Ramos (cell line): ENCODE measurements at regions not wholly inside any gene's neighbourhood (a gene's known extent, or its start where the extent isn't known, plus 50 kb on each side); places are given as distances from the start of the nearest gene placed in this dataset.
"Not testable (repeated sequence)": the region's sequence is repeated elsewhere in the genome, so short reads cannot be mapped to it uniquely, and the experiment has no call there.

Experiments
- in situ Hi-C: fragments of 300-500 bp; cut with MboI; formaldehyde crosslinking; loops from one replicate; pipeline ENCODE4 v1.14.3; 2022; ENCODE audit warnings: low sequenced_read_pairs; ENCODE audit not compliant: unreplicated experiment

- in situ Hi-C loops = no loop called here
Observed at GRCh38 chr13:44726214-44726613, 150.1 kb upstream of the TSC22D1 start.

- in situ Hi-C loops = no loop called here
Observed at GRCh38 chr13:44719857-44720671, 143.9 kb upstream of the TSC22D1 start.

GRCh38 chr13:44718467-44718866 lies 142.3 kb upstream of the TSC22D1 start:
- in situ Hi-C loops = no loop called here

GRCh38 chr13:44715287-44716230 lies 139.4 kb upstream of the TSC22D1 start:
- in situ Hi-C loops = no loop called here

GRCh38 chr13:44713788-44714469 lies 137.8 kb upstream of the TSC22D1 start:
- in situ Hi-C loops = no loop called here

GRCh38 chr13:44711706-44712105 lies 135.6 kb upstream of the TSC22D1 start:
- in situ Hi-C loops = no loop called here

- in situ Hi-C loops = no loop called here
Observed at GRCh38 chr13:44710576-44710975, 134.4 kb upstream of the TSC22D1 start.

GRCh38 chr13:44704811-44705210 lies 128.7 kb upstream of the TSC22D1 start:
- in situ Hi-C loops = not testable (repeated sequence)

- in situ Hi-C loops = no loop called here
Observed at GRCh38 chr13:44703371-44703770, 127.2 kb upstream of the TSC22D1 start.

GRCh38 chr13:44698066-44698465 lies 121.9 kb upstream of the TSC22D1 start:
- in situ Hi-C loops = no loop called here

- in situ Hi-C loops = no loop called here
Observed at GRCh38 chr13:44697058-44697457, 120.9 kb upstream of the TSC22D1 start.

- in situ Hi-C loops = no loop called here
Observed at GRCh38 chr13:44695520-44695919, 119.4 kb upstream of the TSC22D1 start.

GRCh38 chr13:44694842-44695241 lies 118.7 kb upstream of the TSC22D1 start:
- in situ Hi-C loops = no loop called here

GRCh38 chr13:44694291-44694690 lies 118.2 kb upstream of the TSC22D1 start:
- in situ Hi-C loops = no loop called here

- in situ Hi-C loops = no loop called here
Observed at GRCh38 chr13:44693156-44693764, 117.1 kb upstream of the TSC22D1 start.

- in situ Hi-C loops = no loop called here
Observed at GRCh38 chr13:44692173-44692713, 116.1 kb upstream of the TSC22D1 start.

- in situ Hi-C loops = no loop called here
Observed at GRCh38 chr13:44690376-44690775, 114.2 kb upstream of the TSC22D1 start.

- in situ Hi-C loops = no loop called here
Observed at GRCh38 chr13:44688652-44689051, 112.5 kb upstream of the TSC22D1 start.

- in situ Hi-C loops = no loop called here
Observed at GRCh38 chr13:44686531-44686934, 110.4 kb upstream of the TSC22D1 start.

GRCh38 chr13:44685641-44686040 lies 109.5 kb upstream of the TSC22D1 start:
- in situ Hi-C loops = no loop called here
